Activated T-cell treated with anti-CD3 and anti-CD28 coated beads for 1 hour (primary cell): ENCODE measurements at regions not wholly inside any gene's neighbourhood (a gene's known extent, or its start where the extent isn't known, plus 50 kb on each side); places are given as distances from the start of the nearest gene placed in this dataset.

Source experiments
- DNase-seq: peaks from one replicate; pipeline ENCODE4 v3.0.0-alpha.2; 2020; ENCODE audit warnings: low read depth

DNA sequence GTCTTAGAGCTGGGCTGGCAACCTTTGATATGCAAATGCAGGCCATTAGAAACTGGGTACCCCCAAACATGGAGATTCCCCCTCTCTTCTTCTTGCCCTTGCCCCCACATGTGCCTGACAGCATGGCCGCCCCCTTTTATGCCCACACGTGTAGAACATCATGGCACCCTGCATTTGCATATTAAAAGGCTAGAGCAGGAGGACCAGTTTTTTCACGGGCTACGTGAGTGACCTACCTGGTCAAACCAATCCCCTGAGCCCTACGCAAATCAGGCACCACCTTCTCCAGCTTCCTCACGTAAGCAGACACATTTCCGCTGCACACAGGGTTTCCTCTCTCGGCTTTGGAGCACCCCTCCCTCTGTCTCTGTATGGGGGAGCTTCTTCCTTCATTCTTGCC lies 110.9 kb upstream of the COPS8 start:
- no peak for DNase-seq

GRCh38 chr2:236975766-236976165 lies 109.9 kb upstream of the COPS8 start:
- no peak for DNase-seq

GRCh38 chr2:236976266-236977062 lies 109.2 kb upstream of the COPS8 start:
- DNase-seq, result no peak

- no peak for DNase-seq
Measured at GRCh38 chr2:236977063-236977851, 108.4 kb upstream of the COPS8 start.

GRCh38 chr2:236977852-236978398 lies 107.8 kb upstream of the COPS8 start:
- no peak for DNase-seq

DNA sequence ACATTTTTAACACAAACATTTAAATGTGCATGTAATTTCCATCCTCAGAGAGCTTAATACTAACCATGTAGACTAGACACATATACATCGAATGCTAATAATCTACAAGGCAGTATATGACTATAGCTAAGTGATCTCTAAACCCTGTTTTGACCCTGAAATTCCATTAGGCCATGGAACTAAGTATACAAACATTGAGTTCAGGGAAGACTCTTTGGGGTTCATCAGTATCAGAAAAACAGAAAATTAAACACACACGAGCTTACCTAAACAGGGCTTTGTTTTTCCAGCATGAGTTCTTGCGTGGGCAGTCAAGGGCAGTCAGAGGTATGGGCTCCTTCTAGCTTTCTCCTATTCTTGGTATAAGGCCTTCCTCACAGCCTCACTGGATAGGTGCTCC lies 106.0 kb upstream of the COPS8 start:
- no peak for DNase-seq

- DNase-seq, result no peak
Measured at GRCh38 chr2:236980961-236981360, 104.7 kb upstream of the COPS8 start.

DNA sequence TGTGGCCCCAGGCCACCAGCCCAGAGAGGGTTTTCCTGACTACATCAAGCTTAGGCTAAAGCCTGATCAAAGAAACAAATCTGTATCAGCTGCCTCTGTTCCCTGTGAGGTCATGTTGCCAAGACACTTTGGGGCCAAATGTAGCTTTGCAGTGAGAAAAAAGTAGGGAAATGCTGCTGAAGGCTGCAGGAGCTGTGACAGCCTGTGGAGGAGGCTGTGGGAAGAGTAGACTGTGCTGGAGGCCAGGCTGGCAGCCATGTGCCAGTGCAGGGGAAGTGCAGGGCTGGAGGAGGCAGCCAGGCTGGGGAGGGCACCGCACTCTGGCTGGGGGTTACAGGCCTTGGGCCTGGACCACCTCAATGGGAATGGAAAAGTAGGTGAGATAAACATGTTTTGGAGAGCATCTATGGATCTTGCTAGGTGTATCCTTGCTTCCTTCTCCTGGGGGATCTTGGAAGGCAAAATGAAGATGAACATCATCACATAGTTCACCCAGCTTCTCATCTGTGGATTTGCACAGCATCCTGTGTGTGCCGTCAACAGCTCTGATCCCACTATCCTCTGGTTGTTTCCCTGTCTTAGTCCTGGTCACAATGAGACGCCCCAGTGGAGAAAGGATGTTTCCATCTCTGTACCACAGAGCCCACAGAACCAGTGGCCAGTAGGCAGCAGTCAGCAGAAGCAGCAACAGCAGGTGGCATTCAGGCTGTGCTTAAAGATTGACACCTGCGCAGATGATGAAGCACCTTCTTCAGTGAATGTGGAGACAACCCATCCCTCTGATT lies 103.8 kb upstream of the COPS8 start:
- no peak for DNase-seq

- no peak for DNase-seq
Measured at GRCh38 chr2:236982693-236983455, 102.8 kb upstream of the COPS8 start.

- DNase-seq, result no peak
Measured at GRCh38 chr2:236984046-236984445, 101.6 kb upstream of the COPS8 start.

DNA sequence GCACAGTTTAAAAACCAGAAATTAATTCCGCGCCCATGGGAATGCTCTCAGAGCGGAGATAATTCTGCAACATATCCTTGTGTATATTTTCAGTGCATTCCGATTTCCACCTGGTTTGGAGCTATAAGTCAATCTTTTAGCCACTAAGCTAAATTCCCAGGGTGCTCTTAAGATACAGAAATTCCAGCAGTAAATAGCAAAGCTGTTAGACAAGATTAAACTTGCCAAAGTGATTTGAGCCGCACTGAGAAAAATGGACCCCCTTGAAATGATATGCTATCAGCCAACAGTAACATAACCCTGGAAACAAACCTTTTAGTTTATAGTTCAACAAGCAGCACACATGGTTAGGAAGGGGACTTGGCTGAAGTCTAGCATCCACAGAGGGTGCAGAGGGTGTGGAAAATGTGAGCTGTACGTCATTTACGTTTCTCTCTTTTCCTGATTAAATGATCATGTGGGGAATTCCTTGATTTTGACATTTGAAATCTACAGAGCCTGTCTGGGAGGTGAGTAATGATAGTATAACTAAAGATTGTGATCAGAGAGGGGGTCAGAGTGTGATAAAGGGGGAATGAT lies 99.8 kb upstream of the COPS8 start:
- no peak for DNase-seq

DNA sequence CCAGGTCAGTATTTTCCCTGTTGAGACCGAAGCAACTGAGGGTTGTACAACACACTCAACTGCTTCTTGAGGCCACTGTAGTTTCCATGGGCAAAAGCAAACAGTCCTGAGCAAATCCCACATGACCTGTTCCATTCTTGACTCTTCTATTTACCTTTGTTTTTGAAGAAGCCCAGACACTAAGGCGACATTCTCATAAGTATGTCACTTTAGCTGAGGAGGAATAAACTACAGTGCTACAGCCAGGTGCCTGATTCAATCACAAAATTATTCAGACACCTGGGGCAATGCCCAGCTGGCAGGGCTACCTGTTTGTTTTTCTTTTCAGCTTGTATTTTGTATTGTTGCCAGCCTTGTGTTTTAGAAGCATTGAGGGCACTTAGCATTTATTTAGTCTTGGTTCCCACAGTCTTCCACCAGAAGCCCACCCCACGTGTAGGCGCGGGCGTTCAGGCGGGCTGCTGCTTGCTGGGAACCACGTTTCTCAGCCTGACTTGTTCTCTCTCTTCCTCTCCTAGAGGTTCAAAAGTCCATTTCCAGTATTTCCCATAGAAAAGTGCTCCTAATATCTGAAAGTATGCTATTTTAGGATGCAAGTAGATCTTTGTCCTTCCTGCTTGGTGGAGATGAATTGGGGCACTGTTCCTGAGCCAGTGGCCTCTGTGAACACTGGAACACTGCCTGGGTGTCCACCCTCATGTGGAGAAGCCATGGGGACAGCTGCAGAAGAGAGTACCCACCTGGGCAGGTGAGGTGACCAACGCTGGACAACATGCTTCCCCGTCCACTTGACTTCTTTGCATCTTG lies 99.0 kb upstream of the COPS8 start:
- DNase-seq, result no peak

DNA sequence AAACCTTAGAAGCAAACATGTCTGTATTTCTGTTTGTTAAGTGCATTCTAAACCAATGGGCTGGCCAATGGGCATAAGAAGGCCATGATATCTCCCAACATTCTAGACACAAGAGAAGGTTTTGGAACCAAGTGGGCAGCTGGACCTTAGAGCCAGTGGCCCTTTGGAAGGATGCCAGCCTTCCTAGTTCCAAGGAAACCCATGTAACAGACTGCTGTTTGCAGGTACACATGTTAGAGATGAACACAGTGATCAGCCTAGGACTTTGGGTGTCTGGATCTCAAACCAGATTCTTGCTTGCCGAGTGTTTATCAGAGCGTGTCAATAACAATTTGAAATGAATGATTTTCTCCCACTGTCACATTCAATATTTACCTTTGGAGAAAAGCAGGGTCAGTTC lies 97.5 kb upstream of the COPS8 start:
- DNase-seq, result no peak

DNA sequence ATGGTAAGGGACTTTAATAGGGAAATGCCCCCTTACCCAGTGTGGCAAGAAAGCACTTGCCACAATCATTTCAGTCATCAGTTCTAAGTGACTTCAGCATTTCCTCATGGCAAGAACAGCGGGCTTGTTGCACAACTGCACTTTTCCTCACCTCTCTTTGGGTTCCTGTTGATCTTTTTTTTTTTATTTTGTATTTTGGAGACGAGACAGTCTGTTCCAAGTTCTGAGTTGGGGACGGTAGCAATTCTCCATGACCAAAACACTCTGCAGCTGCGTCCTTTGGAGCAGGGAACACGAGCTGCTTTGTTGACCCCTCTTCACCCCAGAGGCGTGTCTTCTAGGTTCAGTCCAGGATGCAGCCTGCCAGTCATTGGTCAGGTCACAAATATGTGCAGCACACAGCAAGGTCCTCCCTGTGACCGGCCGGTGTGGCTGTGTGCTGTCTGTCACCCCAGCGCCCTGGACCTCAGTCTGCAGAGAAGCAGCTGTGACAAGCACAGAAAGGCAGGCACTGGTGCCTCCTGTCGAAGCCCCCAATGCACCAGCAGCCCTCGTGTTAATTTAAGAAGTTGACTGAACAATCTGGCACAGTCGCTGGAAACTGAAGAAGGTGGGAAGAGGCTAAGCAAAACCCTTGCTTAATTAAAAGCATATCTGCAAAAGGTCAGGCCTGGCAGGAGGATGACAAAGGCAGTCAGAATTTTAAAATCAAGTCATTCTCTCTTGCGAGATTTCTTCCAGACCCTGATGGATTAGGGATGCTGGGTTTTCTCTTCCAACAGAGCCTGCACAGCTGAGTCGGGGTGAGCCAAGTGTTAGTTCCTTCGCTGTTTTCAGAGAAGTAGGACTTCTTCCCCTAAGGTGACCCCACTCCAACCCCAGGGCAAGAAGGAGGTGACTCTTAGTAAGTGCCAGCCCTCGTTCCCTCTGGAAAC lies 96.7 kb upstream of the COPS8 start:
- no peak for DNase-seq

- no peak for DNase-seq
Measured at GRCh38 chr2:236990552-236990951, 95.1 kb upstream of the COPS8 start.

DNA sequence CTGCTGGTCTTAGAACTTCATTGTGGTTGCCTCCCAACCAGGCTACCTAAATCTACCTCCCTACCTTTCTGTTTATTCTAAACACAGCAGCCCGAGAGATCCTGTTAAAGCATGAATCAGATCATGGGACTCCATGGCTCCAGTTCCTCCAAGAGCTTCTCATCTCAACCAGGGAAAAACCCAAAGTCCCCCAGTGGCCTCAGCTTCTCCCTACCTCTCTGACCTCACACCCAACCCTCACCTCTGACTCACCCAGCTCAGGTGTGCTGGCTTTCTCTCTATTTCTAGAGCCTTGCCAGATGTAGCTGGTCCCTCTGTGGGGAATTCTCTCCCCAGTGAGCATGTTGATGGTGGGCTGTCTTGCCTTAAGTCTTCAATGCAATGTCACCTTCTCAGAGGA lies 93.8 kb upstream of the COPS8 start:
- no peak for DNase-seq

DNA sequence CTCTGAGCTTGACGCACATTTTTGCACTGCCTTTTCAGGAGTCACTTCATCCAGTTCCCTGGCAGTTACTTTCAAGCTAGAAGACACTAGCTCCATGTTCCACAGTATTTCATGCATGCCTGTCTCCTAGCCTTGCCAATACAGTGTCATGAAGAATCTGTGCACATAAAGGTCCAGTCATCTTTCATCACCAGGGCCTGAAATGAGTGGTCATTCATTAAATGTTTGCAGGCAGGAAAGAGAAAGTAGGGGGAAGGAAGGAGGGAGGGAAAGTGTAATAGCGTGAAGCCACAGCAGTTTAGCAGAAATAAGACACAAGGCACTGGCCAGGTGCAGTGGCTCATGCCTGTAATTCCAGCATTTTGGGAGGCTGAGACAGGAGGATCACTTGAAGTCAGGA lies 92.4 kb upstream of the COPS8 start:
- DNase-seq, result no peak

- no peak for DNase-seq
Measured at GRCh38 chr2:236994361-236994760, 91.3 kb upstream of the COPS8 start.

DNA sequence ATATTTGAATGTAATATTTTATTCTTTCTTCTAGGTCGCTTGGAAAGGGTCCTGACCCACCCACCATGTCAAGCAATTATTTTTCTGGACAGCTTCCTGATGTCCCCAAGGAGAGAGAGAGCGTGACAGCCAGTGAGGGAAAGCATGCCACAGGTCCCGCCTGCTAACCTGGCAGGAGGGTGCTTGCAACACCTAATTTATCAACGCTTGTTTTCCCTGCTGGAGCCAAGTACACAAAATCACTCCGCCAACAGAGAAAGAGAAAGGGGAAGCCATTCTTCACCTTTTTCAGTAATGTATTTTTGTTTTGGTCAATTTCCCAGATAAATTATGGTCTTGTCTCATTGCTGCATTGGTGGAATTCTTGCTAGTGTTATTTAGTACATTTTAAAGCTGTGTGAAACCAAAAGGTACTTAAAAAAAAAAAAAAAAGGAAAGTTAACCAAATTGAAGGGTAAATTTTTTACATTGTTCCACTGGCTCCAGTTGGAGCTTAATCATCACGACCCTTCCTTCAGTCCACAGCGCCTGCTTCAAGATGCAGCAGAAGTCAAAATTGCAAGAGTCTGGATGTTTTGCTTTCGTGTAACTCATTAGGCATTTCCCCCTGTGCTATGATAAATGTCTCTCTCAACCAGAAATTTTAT lies 88.5 kb upstream of the COPS8 start:
- DNase-seq, result no peak
